Activated CD4-positive, alpha-beta T cell treated with anti-CD3 and anti-CD28 coated beads, Interleukin-2, amount 50 U/mL, for 48 hours (primary cell): ENCODE measurements at regions not wholly inside any gene's neighbourhood (a gene's known extent, or its start where the extent isn't known, plus 50 kb on each side); places are given as distances from the start of the nearest gene placed in this dataset.

Experiments used
- DNase-seq, 2 experiments: peaks; one replicate each; pipeline ENCODE4 v3.0.0-alpha.2; 2020

GRCh38 chr22:49091451-49091850 lies 736.2 kb downstream of the BRD1 start:
- DNase-seq = no peak

DNA sequence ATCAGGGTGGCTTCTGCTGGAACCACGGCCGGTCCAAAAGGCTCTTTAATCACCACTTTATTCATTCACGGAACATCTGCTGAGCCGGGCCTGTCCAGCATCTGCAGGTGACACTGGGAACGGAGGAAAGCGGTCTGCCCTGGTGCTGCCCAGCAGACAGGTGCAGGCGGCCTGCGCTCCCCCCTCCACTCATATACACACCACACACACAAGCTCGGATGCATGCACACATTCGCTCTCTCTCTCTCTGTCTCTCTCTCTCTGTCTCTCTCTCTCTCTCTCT lies 736.9 kb downstream of the BRD1 start:
- DNase-seq = no peak

DNA sequence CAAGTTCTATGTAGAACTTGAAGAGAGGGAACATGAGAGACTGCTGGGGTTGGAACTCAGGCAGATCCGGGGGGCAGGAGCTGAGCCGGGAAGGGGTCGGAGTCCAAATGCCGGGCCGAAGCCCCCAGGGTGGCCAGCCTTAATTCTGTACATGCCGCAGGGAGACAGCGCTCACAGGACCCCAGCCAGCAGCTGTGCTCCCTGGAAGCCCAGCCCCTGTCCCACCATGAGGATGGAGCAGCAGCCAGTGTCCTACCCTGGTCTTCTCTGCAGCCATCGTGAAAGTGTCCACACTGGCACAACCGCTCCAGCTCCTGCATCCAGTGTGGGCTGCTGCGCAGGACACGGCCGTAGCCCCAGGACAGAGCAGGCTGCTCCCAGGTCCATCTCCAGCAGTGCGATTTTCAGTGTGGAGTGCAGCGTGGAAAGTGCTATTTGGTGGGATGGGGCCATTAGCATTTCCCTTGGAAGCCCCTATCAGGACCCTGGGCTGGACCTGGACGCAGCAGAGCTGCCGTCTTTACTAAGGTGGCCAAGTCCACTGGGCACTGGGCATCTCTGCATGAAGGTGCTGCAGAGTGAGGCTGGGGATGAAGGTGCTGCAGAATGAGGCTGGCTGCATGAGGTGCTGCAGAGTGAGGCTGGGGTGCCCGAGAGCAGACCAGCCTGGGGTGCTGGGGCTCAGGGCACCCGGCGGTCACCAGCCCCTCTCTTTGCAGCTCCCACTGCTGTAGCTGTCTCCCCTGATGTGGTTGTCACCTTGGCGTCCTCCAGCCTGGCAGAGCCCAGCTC lies 737.4 kb downstream of the BRD1 start:
- DNase-seq = no peak

DNA sequence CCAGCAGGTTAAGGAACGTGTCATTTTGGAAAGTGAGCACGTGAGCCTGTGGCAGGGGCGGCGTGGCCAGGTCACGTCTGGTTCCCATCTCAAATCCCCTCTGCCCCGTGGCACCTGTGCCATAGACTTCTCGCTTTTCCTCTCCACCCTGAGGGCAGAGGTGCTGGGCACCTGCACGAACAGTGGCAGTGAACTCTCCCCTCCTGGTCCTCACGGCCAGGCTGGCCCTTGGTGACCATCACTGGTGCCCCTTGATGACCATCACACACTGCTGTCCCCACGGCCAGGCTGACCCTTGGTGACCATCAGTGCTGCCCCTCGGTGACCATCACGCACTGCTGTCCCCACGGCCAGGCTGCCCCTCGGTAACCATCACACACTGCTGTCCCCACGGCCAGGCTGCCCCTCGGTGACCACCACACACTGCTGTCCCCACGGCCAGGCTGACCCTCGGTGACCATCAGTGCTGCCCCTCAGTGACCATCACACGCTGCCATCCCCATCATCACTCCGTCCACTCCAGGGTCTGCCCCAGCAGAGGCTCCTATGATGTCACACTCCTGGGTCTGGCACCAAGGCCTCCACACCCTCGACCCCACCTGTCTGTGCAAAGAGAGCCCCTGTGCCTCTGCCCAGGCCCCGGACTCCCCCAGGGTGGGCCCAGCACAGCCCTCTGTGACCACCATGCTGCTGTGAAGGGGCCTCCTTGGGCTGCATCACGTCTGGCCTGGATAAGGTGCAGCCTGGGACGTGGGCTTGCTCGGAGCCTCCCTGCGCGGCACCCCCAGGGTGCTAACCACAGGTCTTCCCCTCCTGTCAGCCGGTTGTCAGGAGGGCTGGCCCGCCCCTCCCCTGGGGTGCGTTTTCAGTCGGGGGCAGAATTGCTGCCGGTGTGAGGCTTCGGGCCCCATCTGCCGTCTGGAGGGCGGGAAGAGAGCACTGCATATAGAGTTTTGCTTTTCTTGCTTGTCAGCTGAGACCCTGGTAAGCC lies 738.6 kb downstream of the BRD1 start:
- no peak for DNase-seq

DNA sequence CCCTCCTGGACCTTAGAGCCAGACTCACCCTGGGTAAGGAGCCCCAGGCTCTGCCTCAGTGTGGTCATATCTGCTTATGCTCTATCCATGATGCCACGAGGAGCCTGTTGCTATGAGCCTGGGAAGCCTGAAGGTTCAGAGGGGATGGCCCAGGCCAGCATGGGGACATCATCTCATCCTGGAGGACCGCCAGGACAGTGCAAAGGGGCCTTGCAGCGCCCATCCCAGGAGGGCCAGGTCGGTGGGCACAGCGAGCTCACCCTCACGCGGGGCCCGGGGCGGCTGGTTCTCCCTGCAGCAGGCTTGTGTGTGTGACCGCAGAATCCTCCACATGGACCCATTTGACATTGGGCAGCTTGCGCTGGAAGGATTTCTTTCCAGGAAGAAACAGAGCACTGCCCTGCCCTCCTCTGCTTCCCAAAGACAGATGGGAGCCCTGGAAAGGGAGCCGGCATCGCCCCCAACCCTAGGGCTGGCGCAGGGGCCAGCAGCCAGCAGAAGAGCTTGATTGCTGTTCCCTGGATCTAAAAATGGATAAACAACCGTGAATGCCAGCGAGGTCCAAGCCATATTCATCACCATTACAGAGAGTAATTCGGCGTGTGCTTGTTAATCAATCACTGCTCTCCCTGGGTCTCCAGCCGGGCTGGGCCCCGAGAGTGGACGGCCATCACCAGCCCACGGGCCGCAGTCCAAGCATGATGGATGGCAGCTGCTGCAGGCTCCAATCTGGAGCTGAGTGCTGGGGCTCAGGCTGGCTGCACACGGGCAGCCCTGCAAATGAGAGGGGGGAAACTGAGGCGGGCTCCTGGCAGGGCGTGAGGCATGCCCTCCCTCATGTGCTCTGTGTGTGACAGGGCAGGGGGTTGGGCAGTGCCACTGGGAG lies 739.7 kb downstream of the BRD1 start:
- DNase-seq = no peak

DNA sequence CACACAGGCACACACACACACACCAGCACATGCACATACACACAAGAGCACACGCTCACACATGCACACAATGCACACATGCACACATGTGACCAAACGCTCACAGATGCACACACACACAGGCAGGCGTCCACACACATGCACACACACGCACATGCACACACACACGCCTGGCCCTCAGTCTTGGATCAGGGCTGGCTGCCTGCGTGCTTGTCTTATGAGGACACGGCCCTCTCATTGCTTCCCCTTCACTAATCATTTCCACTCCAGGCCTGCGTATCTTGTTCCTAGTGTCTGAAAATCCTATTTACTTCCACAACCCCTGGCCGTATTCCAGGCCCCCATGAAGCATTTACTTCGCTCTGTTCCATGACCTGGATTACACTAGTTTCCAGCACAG lies 740.5 kb downstream of the BRD1 start:
- DNase-seq = no peak

GRCh38 chr22:49086606-49087157 lies 741.0 kb downstream of the BRD1 start:
- no peak for DNase-seq

- DNase-seq = no peak
Observed at GRCh38 chr22:49086181-49086580, 741.5 kb downstream of the BRD1 start.

DNA sequence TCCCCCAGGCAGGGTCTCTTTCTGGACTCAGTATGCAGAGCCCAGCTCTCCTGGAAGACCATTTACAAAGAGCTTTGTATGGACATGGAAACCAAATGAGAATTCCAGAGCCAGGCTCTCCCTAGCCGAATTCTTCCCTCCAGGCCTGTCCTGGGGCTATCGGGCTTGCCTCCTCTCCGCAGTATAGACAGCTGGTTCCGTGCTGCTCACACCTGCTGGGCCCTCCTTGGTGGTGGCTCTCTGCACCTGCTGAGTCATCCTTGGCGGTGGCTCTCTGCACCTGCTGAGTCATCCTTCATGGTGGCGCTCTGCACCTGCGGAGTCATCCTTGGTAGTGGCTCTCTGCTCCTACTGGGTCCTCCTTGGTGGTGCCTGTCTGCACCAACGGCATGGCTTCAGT lies 743.5 kb downstream of the BRD1 start:
- DNase-seq = no peak

DNA sequence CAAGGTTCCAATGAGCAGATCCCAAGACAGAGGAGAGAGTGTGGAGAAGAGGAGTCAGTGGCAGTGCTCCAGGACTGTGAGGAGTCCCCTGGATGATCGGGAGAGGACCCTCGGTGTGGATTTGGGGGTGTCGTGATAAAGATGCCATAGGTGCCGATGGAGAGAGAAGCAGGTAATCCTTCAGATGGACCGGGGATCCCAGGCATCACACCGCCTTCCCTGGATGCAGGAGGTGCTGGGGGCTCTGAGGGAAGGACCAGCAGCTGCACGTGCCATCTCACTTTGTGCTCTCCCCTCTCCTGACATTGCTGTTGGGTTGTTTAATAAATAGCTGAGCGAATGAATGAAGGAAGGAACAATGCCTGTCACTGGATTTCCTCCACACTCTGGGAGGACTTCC lies 744.1 kb downstream of the BRD1 start:
- DNase-seq = no peak

DNA sequence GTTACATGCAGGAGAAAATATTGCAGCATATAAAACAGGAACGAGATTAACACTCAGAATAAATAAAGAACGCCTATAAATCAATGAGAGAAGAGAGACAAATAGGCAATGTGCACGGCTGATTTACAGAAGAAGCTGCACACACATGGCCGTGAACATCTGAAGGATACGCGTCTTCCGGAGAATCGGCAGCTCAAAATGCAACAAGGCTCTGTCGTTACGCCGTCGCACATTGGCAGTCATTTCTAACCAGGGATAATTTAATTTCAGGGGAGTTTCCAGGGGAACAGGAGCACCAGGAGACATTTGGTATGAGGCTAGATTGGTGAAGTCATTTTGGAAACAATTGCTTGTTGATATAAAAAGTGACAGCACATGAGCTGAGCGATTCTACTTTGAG lies 745.2 kb downstream of the BRD1 start:
- no peak for DNase-seq

- DNase-seq = no peak
Observed at GRCh38 chr22:49081926-49082325, 745.7 kb downstream of the BRD1 start.

DNA sequence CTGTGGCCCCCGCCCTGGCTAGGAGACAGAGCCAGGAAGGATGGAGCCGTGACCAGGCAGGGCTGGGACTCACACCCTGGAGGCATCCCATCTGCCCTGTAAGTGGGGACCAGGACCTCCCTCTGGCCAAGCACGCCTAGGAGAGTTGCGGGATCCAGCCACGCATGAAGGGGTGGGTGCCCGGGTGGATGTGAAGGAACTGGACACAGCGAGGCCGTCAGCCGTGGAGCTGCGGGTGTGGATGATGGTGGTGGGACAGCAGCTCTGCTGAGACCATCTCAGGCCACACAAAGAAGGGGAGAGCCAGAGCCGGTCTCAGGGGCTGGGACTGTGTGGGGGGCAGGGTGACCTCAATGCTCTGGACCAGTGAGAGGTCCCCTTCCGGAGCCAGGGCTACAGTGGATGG lies 746.4 kb downstream of the BRD1 start:
- DNase-seq = no peak

GRCh38 chr22:49080631-49081030 lies 747.0 kb downstream of the BRD1 start:
- DNase-seq = no peak

- DNase-seq = no peak
Observed at GRCh38 chr22:49079743-49080500, 747.8 kb downstream of the BRD1 start.

GRCh38 chr22:49079027-49079725 lies 748.5 kb downstream of the BRD1 start:
- DNase-seq = no peak

GRCh38 chr22:49078076-49078710 lies 749.5 kb downstream of the BRD1 start:
- no peak for DNase-seq

GRCh38 chr22:49077586-49077985 lies 750.1 kb downstream of the BRD1 start:
- no peak for DNase-seq

- DNase-seq = no peak
Observed at GRCh38 chr22:49077036-49077393, 750.7 kb downstream of the BRD1 start.

- DNase-seq = no peak
Observed at GRCh38 chr22:49076300-49077035, 751.2 kb downstream of the BRD1 start.
